ENCODE measurements at regions not wholly inside any gene's neighbourhood (a gene's known extent, or its start where the extent isn't known, plus 50 kb on each side); places are given as distances from the start of the nearest gene placed in this dataset.

- TF ChIP-seq ZNF112 (tag by site-specific recombination; IDR thresholded peaks at IDR 0.05) (no peak), SP3 (tag by site-specific recombination; IDR thresholded peaks at IDR 0.05) (no peak), ZFP69B (tag by site-specific recombination; IDR thresholded peaks at IDR 0.05) (no peak), ZNF248 (tag by site-specific recombination; IDR thresholded peaks at IDR 0.05) (no peak), ZNF785 (tag by site-specific recombination; IDR thresholded peaks at IDR 0.05) (no peak), ZNF48 (tag by site-specific recombination; IDR thresholded peaks at IDR 0.05) (no peak), ZNF645 (tag by site-specific recombination; IDR thresholded peaks at IDR 0.05) (no peak), GLI4 (tag by site-specific recombination; IDR thresholded peaks at IDR 0.05) (no peak), ZNF311 (tag by site-specific recombination; IDR thresholded peaks at IDR 0.05; ENCODE audit: borderline replicate concordance) (no peak), ZNF677 (tag by site-specific recombination; IDR thresholded peaks at IDR 0.05) (no peak), ELK4 (IDR thresholded peaks at IDR 0.05; ENCODE audit: borderline replicate concordance, low read depth, low read length) (no peak), ZFP3 (tag by site-specific recombination; IDR thresholded peaks at IDR 0.05; ENCODE audit: low read depth) (no peak), KLF16 (tag by site-specific recombination; IDR thresholded peaks at IDR 0.05) (no peak)
Measured at GRCh38 chr2:147051248-147051647, 793.6 kb upstream of the ACVR2A start (continued).

GRCh38 chr2:147049957-147050356, 794.9 kb upstream of the ACVR2A start:
- CTCF ChIA-PET: interaction anchor here (0.6 to 1.2 kb wide), 4 partner anchors 29 to 860 kb away, joined by 3 to 4 read pairs (median 4); no protein-coding TSS in a partner anchor
- no peak overlapping the region for H3K27ac ChIP-seq (ENCODE audit: extremely low read depth, low read depth, low read length)
- no peaks in the 10 kb centered on the region for H3K36me3 ChIP-seq (ENCODE audit: control insufficient read depth in 2 of 2, insufficient read depth in 1 of 2, low read length in 2 of 2)
- POLR2A ChIA-PET: no interaction called here
- H3K4me3 ChIP-seq (ENCODE audit: low read depth, low read length): no peak overlapping the region
- no peak for TF ChIP-seq ZSCAN16 (tag by site-specific recombination; IDR thresholded peaks at IDR 0.05)
- TF ChIP-seq PRDM6 (tag by site-specific recombination; IDR thresholded peaks at IDR 0.05): 0 out of 2 replicates have a peak, but pooled peaks have one; percentile 6
- no peak for TF ChIP-seq YY1 (tag by site-specific recombination; IDR thresholded peaks at IDR 0.05)
- no peak for TF ChIP-seq GLIS1 (tag by site-specific recombination; IDR thresholded peaks at IDR 0.05)
- H3K9me3 ChIP-seq (ENCODE audit: control insufficient read depth, insufficient read depth, low read depth, low read length): no peaks in the 10 kb centered on the region
- H3K4me1 ChIP-seq (ENCODE audit: control insufficient read depth, insufficient read depth, low read length): no peaks in the 10 kb centered on the region

GRCh38 chr2:147046473-147046872, 798.4 kb upstream of the ACVR2A start:
- POLR2A ChIA-PET: no interaction called here
- Histone ChIP-seq H3K36me3 (ENCODE audit: control insufficient read depth in 2 of 2, insufficient read depth in 1 of 2, low read length in 2 of 2) (no peaks in the 10 kb centered on the region), H3K9me3 (ENCODE audit: control insufficient read depth, insufficient read depth, low read depth, low read length) (no peaks in the 10 kb centered on the region), H3K4me3 (ENCODE audit: low read depth, low read length) (no peak overlapping the region), H3K4me1 (ENCODE audit: control insufficient read depth, insufficient read depth, low read length) (no peaks in the 10 kb centered on the region), H3K27ac (ENCODE audit: extremely low read depth, low read depth, low read length) (no peak overlapping the region)
- CTCF ChIA-PET: interaction anchor here (1.3 to 2.8 kb wide), 2 partner anchors 36 to 286 kb away, joined by 4 to 15 read pairs; no protein-coding TSS in a partner anchor
- TF ChIP-seq ZNF366 (tag by site-specific recombination; conservative IDR thresholded peaks at IDR 0.05) (no peak), ZNF549 (tag by site-specific recombination; IDR thresholded peaks at IDR 0.05) (no peak), ZBTB26 (tag by site-specific recombination; optimal IDR thresholded peaks at IDR 0.05) (no peak), ZNF426 (tag by site-specific recombination; IDR thresholded peaks at IDR 0.05) (no peak), AEBP2 (tag by site-specific recombination; IDR thresholded peaks at IDR 0.05; ENCODE audit: borderline replicate concordance) (no peak), ZNF398 (tag by site-specific recombination; IDR thresholded peaks at IDR 0.05) (no peak), FEZF1 (tag by site-specific recombination; IDR thresholded peaks at IDR 0.05) (no peak), KLF17 (tag by site-specific recombination; IDR thresholded peaks at IDR 0.05) (no peak), ZNF155 (tag by site-specific recombination; IDR thresholded peaks at IDR 0.05) (no peak)

All from HEK293 (cell line).